IMR-90 (cell line): ENCODE measurements at regions not wholly inside any gene's neighbourhood (a gene's known extent, or its start where the extent isn't known, plus 50 kb on each side); places are given as distances from the start of the nearest gene placed in this dataset.

Experiments used
- CEBPB ChIP-seq: IDR thresholded peaks from 2 replicates; pipeline ENCODE4 v1.6.1; 2012; ENCODE audit warnings: low read depth, low read length, improper control_type of control experiment
- CTCF ChIP-seq: conservative IDR thresholded peaks from 2 replicates; pipeline ENCODE4 v1.5.1; 2012; ENCODE audit warnings: mild to moderate bottlenecking, low read depth, low read length, improper control_type of control experiment
- ELK1 ChIP-seq: fragments of 150-350 bp; IDR thresholded peaks from 2 replicates; pipeline ENCODE4 v1.6.1; 2016; ENCODE audit warnings: low read depth, mild to moderate bottlenecking, low read length, moderate library complexity, borderline replicate concordance
- POLR2A ChIP-seq: IDR thresholded peaks from 2 replicates; pipeline ENCODE4 v1.6.1; 2012; ENCODE audit warnings: mild to moderate bottlenecking, low read depth, low read length
- RAD21 ChIP-seq: IDR thresholded peaks from 2 replicates; pipeline ENCODE4 v1.6.1; 2012; ENCODE audit warnings: low read length, improper control_type of control experiment
- RFX5 ChIP-seq: IDR thresholded peaks from 2 replicates; pipeline ENCODE4 v1.8.0; 2012; ENCODE audit warnings: low read depth, mild to moderate bottlenecking, low read length, moderate library complexity

- no peak for TF ChIP-seq ELK1
- no peak for TF ChIP-seq RAD21
- no peak for TF ChIP-seq CTCF
- no peak for TF ChIP-seq POLR2A
- TF ChIP-seq CEBPB: no peak
- TF ChIP-seq RFX5: no peak
Measured at GRCh38 chr9:26413611-26414010, 479.0 kb downstream of the CAAP1 start.
